ENCODE measurements at regions not wholly inside any gene's neighbourhood (a gene's known extent, or its start where the extent isn't known, plus 50 kb on each side); places are given as distances from the start of the nearest gene placed in this dataset.

- TF ChIP-seq CTCF (IDR thresholded peaks at IDR 0.05): no peak
- TF ChIP-seq EP300 (IDR thresholded peaks at IDR 0.05): no peak
These were observed 318.3 kb upstream of the SGCG start for GRCh38 chr13:22862478-22862877.
